GM19238 (cell line): ENCODE measurements at regions not wholly inside any gene's neighbourhood (a gene's known extent, or its start where the extent isn't known, plus 50 kb on each side); places are given as distances from the start of the nearest gene placed in this dataset.

Experiments used
- DNase-seq: peaks from one replicate; pipeline ENCODE4 v3.0.0; 2011; ENCODE audit warnings: low spot score; ENCODE audit not compliant: insufficient read length

DNA sequence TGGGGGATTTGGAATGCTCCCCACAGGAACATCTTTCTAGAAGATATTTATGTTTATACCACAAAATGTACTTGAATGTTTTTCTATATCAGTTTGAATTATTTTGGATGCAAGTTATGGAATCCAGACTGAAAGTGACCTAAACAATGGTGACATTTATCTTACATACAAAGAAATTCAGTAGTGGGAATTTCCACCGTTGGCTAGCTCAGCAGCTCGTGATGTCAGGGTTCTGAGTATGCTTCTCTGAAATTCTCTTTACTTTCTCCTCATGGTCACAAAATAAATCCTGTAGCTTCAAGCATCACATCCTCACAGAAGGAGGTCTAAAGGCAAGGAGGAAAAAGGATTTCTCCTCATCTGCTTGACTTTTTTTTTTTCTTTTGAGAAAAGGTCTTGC, 105.3 kb downstream of the AKAIN1 start:
- DNase-seq: no peak

- no peak for DNase-seq
Measured at GRCh38 chr18:5075297-5075696, 121.8 kb downstream of the AKAIN1 start.

DNA sequence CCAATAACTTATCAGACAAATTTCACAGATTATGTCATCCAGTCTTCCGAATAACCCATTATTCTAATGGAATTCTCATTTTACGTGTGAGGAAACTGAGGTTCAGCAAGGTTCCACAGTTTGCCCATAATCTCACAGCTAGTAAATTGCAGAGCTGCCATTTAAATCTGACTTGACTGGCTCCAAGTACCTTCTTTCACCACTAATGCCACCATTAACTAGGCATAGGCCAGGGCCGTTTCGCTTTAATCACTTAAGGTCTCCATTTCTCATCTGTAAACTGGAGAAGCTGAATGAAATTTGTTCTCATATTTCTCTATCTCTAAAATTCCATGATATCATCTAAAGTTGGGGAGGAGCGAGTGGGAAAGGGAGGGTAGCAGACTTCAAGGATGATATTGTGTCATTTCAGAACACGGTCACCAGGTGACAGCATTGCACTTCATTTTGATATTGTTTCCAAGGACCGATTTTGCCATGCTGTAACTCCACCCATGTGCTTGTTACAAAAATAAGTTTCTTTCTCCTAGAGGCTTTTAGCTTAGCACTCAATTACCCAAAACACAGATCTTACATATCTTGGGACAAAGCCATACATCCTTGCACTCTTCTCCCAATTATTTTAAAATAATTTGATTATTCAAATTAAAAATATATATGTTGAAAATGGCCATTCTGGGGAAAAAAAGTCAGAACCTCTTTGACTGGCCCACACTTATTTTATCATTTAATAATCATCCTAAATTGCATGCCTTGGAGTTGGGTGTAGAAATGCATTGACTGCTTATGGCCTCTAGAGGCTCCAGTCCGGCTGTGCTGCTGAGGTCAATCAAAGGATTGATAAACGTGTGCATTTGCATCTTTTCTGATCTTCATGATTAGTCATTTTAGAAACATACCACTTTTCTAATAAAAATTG, 123.8 kb downstream of the AKAIN1 start:
- no peak for DNase-seq

GRCh38 chr18:5068851-5069250, 128.2 kb downstream of the AKAIN1 start:
- DNase-seq: no peak

- DNase-seq: no peak
Measured at GRCh38 chr18:5066380-5066977, 130.6 kb downstream of the AKAIN1 start.

GRCh38 chr18:5065615-5066014, 131.4 kb downstream of the AKAIN1 start:
- DNase-seq: no peak

DNA sequence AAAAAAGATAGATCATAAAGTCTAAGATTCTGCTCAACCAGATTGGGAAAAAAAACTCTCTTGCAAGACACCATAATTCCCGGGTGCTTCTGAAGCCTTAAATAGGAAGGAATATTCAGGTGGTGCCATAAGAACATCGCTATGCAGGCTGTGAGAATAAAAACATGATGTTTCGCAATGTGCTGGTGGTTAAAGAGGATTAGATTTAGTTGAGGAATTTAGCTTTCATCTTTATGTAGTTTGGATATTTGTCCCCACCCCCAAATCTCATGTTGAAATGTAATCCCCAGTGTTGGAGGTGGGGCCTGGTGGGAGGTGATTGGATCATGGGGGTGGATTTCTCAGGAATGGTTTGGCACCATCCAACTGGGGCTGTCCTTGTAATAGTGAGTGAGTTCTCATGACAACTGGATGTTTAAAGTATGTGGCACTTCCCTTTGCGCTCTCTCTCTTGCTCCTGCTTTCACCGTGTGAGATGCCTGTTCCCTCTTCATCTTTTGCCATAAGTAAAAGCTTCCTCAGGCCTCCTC, 132.2 kb downstream of the AKAIN1 start:
- no peak for DNase-seq

- no peak for DNase-seq
Measured at GRCh38 chr18:5061785-5062184, 135.3 kb downstream of the AKAIN1 start.

DNA sequence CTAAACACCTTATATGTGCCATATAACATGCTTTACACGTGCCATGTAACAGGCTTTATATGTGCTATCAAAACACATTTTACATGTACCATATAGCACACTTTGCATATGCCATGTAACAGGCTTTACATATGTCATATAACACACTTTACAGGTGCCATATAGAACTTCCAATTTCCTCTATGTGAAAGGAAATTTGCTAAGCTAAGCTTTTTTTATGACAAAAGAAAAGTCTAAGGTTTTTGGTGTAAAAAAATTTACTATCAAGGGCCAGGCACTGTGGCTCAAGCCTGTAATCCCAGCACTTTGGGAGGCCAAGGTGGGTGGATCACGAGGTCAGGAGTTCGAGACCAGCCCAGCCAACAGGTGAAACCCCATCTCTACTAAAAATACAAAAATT, 136.5 kb downstream of the AKAIN1 start:
- DNase-seq: no peak

- DNase-seq: no peak
Measured at GRCh38 chr18:5059696-5060032, 137.4 kb downstream of the AKAIN1 start.

DNA sequence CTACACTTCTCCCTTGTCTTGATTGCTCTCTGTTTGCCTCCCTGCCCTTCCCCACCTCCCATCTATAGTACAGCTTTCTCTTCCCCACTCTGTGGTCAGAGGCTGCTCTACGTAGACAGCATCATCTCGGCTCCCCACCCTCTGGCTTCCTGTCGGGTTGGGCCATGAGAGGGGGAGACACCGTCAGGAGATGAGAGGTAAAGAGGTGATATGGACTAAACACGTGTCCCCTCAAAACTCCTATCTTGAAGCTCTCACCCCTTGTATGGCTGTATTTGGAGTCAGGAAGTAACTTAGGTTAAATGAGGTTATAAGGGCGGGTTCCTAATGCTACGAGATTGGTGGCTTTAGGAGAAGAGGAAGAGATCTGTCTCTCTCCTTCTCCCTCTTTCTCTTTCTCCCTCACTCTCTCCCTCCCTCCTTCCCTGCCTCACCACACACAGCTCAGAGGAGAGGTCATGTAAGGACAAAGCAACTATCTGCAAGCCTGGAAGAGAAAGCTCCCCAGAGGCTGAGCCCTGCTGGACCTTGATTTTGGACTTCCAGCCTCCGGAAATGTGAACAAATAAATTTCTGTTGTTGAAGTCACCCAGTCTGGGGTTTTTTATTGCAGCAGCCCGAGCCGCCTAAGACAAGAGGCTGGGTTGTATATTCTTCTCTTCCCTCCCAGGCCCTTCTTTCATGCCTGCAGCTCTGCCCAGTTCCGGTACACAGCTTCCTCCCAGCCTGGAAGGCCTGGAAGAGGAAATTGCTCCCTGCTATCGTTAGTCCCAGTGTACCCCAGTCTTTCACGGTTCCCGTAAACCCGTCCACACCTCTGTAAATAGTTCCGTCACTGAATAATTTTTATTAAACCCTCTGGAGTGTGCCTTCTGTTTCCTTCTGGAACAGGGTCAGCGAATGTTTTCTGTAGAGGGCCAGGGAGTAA, 138.0 kb downstream of the AKAIN1 start:
- no peak for DNase-seq

GRCh38 chr18:5057386-5058348, 139.4 kb downstream of the AKAIN1 start:
- DNase-seq: peak; percentile 44

- no peak for DNase-seq
Measured at GRCh38 chr18:5052491-5052890, 144.6 kb downstream of the AKAIN1 start.

- DNase-seq: no peak
Measured at GRCh38 chr18:5051207-5051606, 145.8 kb downstream of the AKAIN1 start.

DNA sequence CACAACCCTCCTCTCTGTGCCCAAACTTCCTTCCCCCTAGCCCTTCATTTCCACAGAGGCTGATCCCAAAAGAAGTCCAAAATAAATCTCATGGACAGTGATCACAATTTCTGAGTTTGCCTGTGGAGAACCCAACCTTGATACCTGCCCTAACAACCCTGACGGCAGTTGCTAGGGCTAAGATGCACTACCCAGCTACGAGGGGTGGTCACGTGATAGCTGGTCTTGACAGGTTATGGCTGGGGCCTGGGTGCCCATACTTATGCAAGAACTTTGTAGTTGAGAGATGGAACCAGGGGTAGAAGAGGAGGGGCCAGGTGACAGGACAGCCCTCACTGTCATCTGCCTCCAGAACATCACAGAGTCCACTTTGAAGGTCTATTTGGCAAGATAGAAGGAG, 147.9 kb downstream of the AKAIN1 start:
- DNase-seq: no peak

GRCh38 chr18:5040476-5040875, 156.6 kb downstream of the AKAIN1 start:
- DNase-seq: no peak

- DNase-seq: no peak
Measured at GRCh38 chr18:5036523-5036922, 160.5 kb downstream of the AKAIN1 start.

- DNase-seq: no peak
Measured at GRCh38 chr18:5031216-5031615, 165.8 kb downstream of the AKAIN1 start.

DNA sequence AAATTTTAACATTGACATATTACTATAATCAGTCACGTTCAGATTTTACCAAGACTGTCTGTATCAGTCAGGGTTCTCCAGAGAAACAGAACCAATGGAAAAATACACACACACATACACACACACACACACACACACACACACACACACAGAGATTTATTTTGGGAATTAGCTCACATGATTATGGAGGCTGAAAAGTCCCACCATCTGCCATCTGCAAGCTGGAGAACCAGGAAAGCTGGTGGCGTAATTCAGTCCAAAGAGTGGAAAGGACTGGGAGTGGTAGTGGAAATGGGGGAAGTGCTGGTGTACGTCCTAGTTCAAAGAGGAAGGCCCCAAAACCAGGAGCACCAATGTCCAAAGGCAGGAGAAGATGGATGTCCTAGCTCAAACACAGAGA, 166.4 kb downstream of the AKAIN1 start:
- DNase-seq: no peak

DNA sequence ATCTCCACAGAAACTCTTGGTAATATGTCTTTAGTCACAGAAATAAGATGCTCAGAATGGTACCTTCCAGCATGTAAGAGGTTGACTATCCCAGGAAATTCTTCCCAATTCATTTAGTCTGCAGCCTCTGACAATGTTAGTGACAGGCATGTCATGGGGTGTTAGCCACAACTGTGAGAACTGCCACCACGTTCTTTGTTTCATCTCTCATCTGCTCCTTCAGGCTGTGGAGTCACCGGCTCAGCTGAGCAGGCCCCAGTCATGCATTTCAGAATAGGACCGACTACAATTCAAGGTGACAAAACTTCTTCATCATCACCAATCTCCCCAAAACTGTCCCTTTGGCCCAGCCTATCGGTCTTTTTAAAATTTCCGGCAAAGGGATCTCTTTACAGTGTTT, 167.5 kb downstream of the AKAIN1 start:
- no peak for DNase-seq

GRCh38 chr18:5024741-5025140, 172.3 kb downstream of the AKAIN1 start:
- no peak for DNase-seq
